ENCODE measurements at regions not wholly inside any gene's neighbourhood (a gene's known extent, or its start where the extent isn't known, plus 50 kb on each side); places are given as distances from the start of the nearest gene placed in this dataset.
A peak's percentile ranks its signal among the peaks of the same experiment; 100 is the strongest.

DNA sequence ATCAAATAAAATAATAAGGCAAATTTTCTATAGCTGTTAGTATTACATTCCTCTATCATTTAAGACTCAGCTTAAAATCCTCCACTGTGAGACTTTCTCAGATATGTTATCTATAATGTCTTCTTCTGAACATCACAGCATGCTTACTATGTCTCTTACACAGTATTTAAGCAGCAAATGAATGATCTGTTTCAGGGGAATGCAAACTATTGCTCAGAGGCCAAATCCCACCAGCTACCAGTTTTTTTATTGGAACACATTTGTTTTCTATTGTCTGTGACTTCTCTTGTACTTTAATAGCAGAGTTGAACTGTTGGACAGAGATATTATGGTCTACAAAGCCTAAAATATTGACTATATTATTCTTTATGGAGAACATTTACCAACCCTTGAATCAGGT is 59.6 kb downstream of the C3orf38 start:
- Histone ChIP-seq H3K4me1 (ENCODE audit: low read length) (no peaks in the 10 kb centered on the region), H2AFZ (ENCODE audit: low read length) (no peak overlapping the region), H3K36me3 (replicated peaks; ENCODE audit: insufficient read depth, low read length) (no peaks in the 10 kb centered on the region), H3K79me2 (ENCODE audit: low read length) (no peaks in the 10 kb centered on the region), H3K4me2 (ENCODE audit: low read depth, low read length) (no peak overlapping the region), H3K4me3 (ENCODE audit: low read length) (no peak overlapping the region), H4K20me1 (ENCODE audit: insufficient read depth, low read length) (no peaks in the 10 kb centered on the region), H3K9me2 (replicated peaks; ENCODE audit: insufficient read depth, low read length) (no peaks in the 10 kb centered on the region), H3K27me3 (replicated peaks; ENCODE audit: insufficient read depth, low read length) (no peaks in the 10 kb centered on the region), H3F3A (ENCODE audit: insufficient read depth, low read length) (no peaks in the 10 kb centered on the region), H3K9me3 (replicated peaks; ENCODE audit: insufficient read depth, low read length) (no peaks in the 10 kb centered on the region), H3K9ac (ENCODE audit: low read length) (no peak overlapping the region), H3K27ac (ENCODE audit: low read length) (no peak overlapping the region)
- TF ChIP-seq EZH2phosphoT487 (IDR thresholded peaks at IDR 0.05; ENCODE audit: low read length) (no peak), EZH2 (optimal IDR thresholded peaks at IDR 0.05; ENCODE audit: low read depth, low read length) (no peak)
- TF ChIP-seq, protein P1, sequence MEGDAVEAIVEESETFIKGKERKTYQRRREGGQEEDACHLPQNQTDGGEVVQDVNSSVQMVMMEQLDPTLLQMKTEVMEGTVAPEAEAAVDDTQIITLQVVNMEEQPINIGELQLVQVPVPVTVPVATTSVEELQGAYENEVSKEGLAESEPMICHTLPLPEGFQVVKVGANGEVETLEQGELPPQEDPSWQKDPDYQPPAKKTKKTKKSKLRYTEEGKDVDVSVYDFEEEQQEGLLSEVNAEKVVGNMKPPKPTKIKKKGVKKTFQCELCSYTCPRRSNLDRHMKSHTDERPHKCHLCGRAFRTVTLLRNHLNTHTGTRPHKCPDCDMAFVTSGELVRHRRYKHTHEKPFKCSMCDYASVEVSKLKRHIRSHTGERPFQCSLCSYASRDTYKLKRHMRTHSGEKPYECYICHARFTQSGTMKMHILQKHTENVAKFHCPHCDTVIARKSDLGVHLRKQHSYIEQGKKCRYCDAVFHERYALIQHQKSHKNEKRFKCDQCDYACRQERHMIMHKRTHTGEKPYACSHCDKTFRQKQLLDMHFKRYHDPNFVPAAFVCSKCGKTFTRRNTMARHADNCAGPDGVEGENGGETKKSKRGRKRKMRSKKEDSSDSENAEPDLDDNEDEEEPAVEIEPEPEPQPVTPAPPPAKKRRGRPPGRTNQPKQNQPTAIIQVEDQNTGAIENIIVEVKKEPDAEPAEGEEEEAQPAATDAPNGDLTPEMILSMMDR (IDR thresholded peaks at IDR 0.05; ENCODE audit: low read length) = no peak
- no peak for DNase-seq

DNA sequence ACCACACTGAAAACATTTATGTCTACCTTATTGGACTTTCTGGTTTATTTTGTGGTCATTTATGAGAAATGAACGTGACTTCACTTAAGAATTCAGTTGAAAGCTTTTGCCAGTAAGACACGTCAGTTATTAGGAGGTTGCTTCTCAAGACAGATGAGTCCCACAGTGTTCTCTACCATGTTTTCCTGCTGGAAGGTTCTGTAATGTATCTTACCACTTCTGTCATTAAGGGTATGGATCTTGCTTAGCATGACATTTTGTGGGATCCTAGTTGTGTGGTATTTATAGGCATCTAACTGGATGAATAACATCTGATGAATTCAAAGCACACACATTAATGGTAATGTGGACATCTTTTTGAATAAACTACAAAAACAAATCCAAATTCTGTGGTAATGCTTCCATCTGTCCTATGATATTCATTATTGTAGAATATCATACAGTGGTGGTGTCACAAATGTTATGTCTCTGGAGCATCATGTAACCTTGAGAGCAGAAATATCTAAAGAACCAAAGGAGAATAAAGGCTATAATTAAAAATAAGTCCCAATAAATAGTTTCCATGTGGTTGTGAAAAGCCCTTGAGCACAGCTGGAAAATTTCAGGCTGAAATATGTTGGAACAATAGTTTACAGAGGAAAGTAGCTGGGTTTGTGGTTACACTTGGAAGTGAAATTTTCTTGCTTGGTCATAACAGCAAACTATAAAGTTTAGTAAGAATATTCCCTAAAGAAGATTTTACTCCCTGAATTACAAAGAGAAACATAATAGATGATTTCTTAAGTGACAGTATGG is 61.5 kb downstream of the C3orf38 start:
- Histone ChIP-seq H3K4me3 (ENCODE audit: low read length) (no peak overlapping the region), H3K27me3 (replicated peaks; ENCODE audit: insufficient read depth, low read length) (no peaks in the 10 kb centered on the region), H3K4me2 (ENCODE audit: low read depth, low read length) (no peak overlapping the region), H3K79me2 (ENCODE audit: low read length) (no peaks in the 10 kb centered on the region), H3F3A (ENCODE audit: insufficient read depth, low read length) (no peaks in the 10 kb centered on the region), H4K20me1 (ENCODE audit: insufficient read depth, low read length) (no peaks in the 10 kb centered on the region), H2AFZ (ENCODE audit: low read length) (no peak overlapping the region), H3K9ac (ENCODE audit: low read length) (no peak overlapping the region), H3K4me1 (ENCODE audit: low read length) (no peaks in the 10 kb centered on the region), H3K9me3 (replicated peaks; ENCODE audit: insufficient read depth, low read length) (no peaks in the 10 kb centered on the region), H3K9me2 (replicated peaks; ENCODE audit: insufficient read depth, low read length) (no peaks in the 10 kb centered on the region), H3K36me3 (replicated peaks; ENCODE audit: insufficient read depth, low read length) (no peaks in the 10 kb centered on the region), H3K27ac (ENCODE audit: low read length) (no peak overlapping the region)
- DNase-seq = no peak
- TF ChIP-seq, protein P1 (IDR thresholded peaks at IDR 0.05; ENCODE audit: low read length) = no peak
- TF ChIP-seq EZH2 (optimal IDR thresholded peaks at IDR 0.05; ENCODE audit: low read depth, low read length) (no peak), EZH2phosphoT487 (IDR thresholded peaks at IDR 0.05; ENCODE audit: low read length) (no peak)

DNA sequence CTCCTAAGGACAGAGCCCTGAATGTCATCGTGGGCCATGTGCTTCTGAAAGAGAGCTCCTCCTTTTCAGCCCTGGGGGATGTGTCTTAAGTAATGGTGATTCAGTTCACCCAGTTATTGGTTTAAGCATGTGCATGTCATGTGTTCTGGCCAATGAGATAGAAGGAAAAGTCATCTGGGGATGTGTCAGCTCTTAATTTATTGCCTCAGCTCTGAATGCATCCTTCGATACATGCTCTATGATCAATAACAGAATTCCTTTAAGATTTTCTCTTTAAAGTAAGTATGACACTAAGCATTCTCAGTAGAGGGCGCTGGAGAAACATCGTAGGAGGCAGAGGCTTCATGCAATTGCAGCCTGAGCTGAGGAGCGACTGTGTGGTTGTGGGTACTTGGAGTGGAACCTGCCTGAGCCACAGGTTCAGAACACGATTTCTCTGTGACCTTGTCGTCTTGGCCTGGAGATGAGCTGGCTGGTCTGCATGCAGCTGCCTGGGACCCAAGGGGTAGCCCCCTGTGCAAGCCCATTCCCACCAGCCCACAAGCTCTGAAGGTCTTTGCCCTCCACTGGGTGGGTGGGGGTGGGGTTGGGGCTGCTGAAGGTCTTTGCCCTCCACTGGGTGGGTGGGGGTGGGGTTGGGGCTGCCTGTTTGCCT is 69.5 kb downstream of the C3orf38 start:
- no peaks in the 10 kb centered on the region for H3K9me2 ChIP-seq (replicated peaks; ENCODE audit: insufficient read depth, low read length)
- DNase-seq = peak; percentile 75
- H3K9me3 ChIP-seq (replicated peaks; ENCODE audit: insufficient read depth, low read length) = no peaks in the 10 kb centered on the region
- H3K4me2 ChIP-seq (ENCODE audit: low read depth, low read length) = no peak overlapping the region
- H3K4me3 ChIP-seq (ENCODE audit: low read length) = no peak overlapping the region
- no peaks in the 10 kb centered on the region for H4K20me1 ChIP-seq (ENCODE audit: insufficient read depth, low read length)
- H3K79me2 ChIP-seq (ENCODE audit: low read length) = no peaks in the 10 kb centered on the region
- no peaks in the 10 kb centered on the region for H3K27me3 ChIP-seq (replicated peaks; ENCODE audit: insufficient read depth, low read length)
- H3K36me3 ChIP-seq (replicated peaks; ENCODE audit: insufficient read depth, low read length) = no peaks in the 10 kb centered on the region
- no peak overlapping the region for H2AFZ ChIP-seq (ENCODE audit: low read length)
- no peak for TF ChIP-seq EZH2 (optimal IDR thresholded peaks at IDR 0.05; ENCODE audit: low read depth, low read length)
- TF ChIP-seq, protein P1 (IDR thresholded peaks at IDR 0.05; ENCODE audit: low read length) = peak; percentile 78
- no peak overlapping the region for H3K9ac ChIP-seq (ENCODE audit: low read length)
- no peaks in the 10 kb centered on the region for H3K4me1 ChIP-seq (ENCODE audit: low read length)
- no peaks in the 10 kb centered on the region for H3F3A ChIP-seq (ENCODE audit: insufficient read depth, low read length)
- no peak overlapping the region for H3K27ac ChIP-seq (ENCODE audit: low read length)

Data from MM.1S (cell line).